NCI-H82 (cell line): ENCODE measurements at regions not wholly inside any gene's neighbourhood (a gene's known extent, or its start where the extent isn't known, plus 50 kb on each side); places are given as distances from the start of the nearest gene placed in this dataset.
A peak's percentile ranks its signal among the peaks of the same experiment; 100 is the strongest.

Source experiments
- DNase-seq: peaks from one replicate; lab custom pipeline; 2025; lab: John Stamatoyannopoulos, UW

DNA sequence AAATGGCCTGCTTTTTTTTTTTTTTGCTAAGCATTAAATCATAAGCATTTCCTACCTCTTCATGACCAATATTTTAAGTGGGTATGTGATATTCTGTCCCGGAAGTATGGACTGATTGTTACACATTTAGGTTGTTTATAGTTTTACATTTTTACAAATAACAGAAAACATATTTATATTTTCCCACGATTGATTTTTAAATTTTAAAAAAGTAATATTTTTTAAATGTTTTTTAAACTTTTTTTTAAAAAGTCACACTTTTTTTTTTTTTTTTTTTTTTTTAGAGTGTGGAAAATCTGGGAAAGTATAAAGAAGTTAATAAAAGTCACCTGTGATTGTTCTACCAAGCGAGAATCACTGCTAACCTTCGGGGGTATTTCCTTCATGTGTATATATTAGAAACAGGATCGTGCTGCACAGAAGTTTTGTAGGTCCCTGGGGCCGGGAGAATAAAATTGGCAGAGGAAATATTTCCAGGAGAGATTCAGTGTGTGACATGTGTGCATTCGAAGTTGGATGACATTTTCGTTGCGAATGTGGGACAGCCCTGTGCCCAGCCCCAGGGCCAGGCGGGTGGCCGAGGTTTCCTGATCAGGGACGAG, 173.1 kb downstream of the CDC5L start:
- DNase-seq, result no peak

DNA sequence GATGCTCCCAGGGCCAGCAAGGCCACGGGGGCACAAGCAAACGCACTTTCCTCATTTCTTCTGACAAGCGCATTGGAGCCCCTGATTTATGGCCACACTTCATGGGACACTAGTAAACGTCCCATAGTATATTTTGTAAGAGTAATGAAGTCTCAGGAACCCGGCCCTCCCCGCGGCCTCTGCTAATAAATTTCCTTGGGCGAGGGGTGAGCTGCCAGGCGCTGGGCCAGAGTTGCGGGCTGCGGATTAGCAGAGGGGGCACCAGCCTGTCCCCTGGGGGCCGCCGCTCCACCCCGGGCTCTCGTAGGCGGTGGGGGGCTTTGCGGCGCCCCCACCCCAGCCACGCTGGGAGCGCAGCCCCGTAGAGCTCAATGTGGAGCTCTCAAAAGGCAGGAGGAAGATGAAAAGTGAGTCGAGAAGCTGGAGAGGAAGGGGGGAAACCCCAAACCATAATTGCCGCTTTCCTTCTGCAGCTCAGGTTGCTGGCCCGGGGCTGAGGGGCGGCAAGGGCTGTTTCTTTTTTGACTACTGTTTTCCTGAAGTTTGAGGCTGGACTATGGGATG, 173.6 kb downstream of the CDC5L start:
- no peak for DNase-seq

- DNase-seq, result no peak
Observed at GRCh38 chr6:44561832-44562665, 174.5 kb downstream of the CDC5L start.

GRCh38 chr6:44563397-44563796, 175.9 kb downstream of the CDC5L start:
- DNase-seq, result no peak

DNA sequence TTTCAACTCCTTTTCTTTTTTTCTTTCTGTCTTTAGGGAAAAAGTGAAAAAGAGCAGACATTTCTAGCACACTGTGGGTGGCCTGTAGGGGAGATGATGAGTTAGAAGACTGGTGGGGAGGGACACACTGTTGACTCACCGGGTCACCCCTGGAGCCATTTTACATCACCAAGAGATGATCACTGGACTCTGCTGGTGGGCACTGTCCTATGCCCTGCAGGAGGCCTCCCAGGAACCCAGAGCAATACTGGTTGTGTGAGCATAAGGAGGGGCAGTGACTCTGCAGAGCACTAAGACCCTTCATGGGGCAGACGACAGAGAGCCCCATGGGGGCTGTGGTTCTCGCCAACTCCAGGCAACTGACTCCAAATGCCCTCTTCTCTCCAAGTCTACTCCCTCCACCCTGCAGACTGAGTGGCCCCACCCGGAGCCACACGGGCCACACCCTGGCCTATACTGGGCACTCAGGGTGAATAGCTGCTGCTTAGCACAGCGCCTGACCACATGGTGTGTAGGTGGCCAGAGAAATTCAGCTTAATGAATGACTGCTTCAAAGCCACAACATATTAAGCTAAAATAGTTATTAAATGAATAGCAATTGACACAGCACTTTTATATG, 177.5 kb downstream of the CDC5L start:
- DNase-seq, result no peak

DNA sequence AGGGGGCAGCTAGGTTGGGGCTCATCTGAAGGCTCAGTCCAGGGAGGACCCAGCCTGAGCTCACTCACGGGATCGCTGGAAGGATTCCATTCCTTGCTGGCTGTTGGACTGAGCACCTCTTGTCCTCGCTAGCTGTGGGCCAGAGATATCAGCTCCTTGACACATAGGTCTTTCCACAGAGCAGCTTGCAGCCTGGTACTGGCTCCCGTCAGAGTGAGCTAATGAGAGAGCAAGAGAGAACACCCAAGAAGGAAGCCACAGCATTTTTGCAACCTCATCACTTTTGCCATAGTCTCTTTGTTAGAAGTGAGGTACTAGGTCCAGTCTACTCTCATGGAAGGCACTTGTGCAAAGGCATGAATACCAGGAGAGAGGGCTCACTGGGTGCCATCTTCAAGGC, 179.9 kb downstream of the CDC5L start:
- no peak for DNase-seq

DNA sequence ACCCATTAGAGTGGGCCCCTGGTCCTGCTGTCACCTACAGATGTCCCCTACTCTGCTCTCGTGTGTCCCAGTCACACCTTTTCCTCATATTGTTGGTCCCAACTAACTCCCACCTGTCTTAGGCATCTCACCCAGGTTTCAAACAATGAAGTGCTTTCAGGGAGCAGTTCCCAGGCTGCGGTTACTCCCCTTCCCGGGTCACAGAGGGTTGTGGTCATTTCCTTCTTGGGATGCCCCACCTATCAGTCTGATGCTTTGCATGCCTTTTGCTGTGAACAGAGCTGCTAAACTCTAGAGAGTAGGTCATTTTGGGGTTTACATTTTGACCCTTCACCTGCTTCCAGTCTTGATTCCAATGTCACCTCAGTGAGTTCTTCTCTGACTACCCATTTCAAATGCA, 181.6 kb downstream of the CDC5L start:
- no peak for DNase-seq

GRCh38 chr6:44569931-44570385, 182.5 kb downstream of the CDC5L start:
- no peak for DNase-seq

- DNase-seq, result no peak
Observed at GRCh38 chr6:44571510-44571909, 184.0 kb downstream of the CDC5L start.

DNA sequence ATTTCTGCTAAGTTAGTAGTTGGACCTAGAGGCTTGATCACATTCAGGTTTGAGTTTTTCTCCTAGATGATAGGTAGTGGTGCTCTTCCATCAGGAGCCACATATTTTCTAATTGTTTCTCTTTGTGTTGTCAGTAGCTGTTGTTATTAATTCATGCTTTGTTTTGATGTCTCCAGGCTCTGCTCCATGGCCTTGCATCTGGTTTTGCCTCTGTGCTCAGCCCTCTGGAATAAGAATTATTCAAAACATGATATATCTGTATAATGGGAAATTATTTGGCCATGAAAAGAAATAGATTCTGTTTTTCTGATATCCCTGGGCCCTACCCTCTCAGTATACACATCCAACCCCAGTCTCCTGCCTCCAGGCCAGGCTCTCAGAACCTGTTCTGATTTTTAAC, 184.8 kb downstream of the CDC5L start:
- DNase-seq, result no peak

- no peak for DNase-seq
Observed at GRCh38 chr6:44575644-44576043, 188.1 kb downstream of the CDC5L start.

DNA sequence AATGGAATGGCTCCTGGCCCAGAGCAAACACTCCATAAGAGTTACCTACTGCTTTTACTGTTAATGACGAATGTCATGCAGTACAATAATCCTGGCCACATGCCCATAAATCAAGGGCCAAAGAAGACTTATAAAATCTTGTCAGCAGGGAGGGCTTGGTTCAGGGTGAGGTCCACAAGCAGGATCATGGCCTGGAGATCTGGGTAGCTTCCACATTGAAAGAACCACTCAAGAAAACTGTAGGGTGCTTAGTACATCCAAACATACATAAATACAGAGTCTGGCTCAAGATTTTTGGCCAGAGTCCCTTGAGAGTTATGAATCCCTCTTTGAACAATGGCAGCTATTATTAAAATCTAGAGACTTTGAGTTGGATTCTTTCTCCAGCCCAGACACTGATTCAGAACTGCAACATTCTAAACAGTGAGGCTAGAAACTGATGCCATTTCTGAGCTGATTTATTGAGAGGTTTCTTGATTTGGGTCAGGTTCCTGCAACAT, 188.7 kb downstream of the CDC5L start:
- no peak for DNase-seq

- DNase-seq, result no peak
Observed at GRCh38 chr6:44580901-44581300, 193.4 kb downstream of the CDC5L start.

GRCh38 chr6:44582930-44583329, 195.4 kb downstream of the CDC5L start:
- no peak for DNase-seq

- DNase-seq, result no peak
Observed at GRCh38 chr6:44590471-44590870, 203.0 kb downstream of the CDC5L start.

GRCh38 chr6:44593539-44593944, 206.0 kb downstream of the CDC5L start:
- DNase-seq, result peak; percentile 93

GRCh38 chr6:44594481-44594880, 207.0 kb downstream of the CDC5L start:
- DNase-seq, result no peak

DNA sequence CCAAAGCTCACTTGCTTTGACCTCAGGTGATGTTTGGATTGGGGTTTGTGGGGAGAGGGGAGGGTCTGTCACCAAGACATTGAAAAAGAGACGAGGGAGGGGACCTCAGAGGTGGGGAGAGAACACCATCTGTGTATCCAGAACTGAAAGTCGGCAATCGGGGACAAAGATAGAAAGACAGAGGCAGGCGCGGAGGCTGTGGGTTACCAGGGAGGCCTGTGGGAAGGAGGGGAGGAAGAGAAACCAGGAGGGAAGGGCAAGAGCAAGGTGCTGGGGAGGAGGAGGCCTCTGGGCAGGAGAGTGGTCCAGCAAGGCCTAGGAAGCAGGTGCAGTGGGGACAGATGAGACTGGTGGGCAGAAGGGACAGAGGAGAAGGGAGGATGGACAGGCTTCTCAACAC, 211.2 kb downstream of the CDC5L start:
- DNase-seq, result no peak

DNA sequence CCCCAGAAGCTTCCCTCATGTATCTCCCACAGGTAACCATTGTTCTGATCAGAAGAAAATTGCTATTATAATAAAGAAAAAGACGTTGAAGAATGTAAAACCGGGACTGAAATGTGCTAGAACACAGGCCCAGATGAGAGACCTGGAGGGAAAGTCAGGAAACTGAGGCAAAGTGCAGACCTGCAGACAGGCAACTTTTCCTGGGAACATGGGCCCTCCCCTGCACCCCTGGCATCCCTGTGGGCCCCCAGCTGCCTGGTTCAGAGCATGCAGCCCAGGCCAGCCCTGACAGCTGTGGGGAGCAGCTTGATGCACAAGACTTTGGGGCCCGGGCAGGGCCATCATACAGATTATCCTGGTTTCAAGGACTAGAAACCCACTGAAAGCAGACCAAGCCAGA, 212.2 kb downstream of the CDC5L start:
- no peak for DNase-seq

GRCh38 chr6:44603044-44603686, 215.7 kb downstream of the CDC5L start:
- DNase-seq, result no peak

DNA sequence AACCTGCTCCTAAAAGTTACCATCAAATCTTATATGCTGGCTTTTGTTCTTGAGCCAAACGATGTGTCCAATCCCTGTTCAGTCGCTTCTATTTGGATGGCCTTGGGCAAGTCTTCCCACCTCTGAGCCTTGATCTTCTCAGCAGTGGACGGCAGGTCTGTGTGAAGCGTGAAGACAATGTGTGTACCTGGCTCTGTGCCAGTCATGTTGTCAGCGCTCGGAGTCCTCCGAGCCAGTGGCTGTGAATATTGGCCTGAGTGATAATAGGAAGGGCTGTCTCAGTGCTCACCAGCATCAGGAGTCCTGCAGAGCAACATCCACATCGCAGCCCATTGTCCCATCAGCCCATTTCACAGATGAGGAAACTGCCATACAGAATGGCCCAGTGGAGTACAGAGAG, 219.0 kb downstream of the CDC5L start:
- peak; percentile 20 for DNase-seq

- no peak for DNase-seq
Observed at GRCh38 chr6:44606976-44607375, 219.5 kb downstream of the CDC5L start.
